ENCODE measurements at regions not wholly inside any gene's neighbourhood (a gene's known extent, or its start where the extent isn't known, plus 50 kb on each side); places are given as distances from the start of the nearest gene placed in this dataset.
A peak's percentile ranks its signal among the peaks of the same experiment; 100 is the strongest.

- intact Hi-C loops (cut with DNase I) = no loop called here
These were observed 569.7 kb downstream of the REEP3 start for GRCh38 chr10:64090865-64091264.

GRCh38 chr10:64091897-64092296, 570.7 kb downstream of the REEP3 start:
- H3K4me3 ChIP-seq = no peak overlapping the region
- DNase-seq (no peak), ATAC-seq (no peak)
- no peaks in the 10 kb centered on the region for H3K9me3 ChIP-seq
- peaks cover 5% of the 10 kb centered on the region for H3K4me1 ChIP-seq
- H3K27ac ChIP-seq = no peak overlapping the region
- TF ChIP-seq CTCF (IDR thresholded peaks at IDR 0.05) (peak in 1 of 7 experiments; percentile 9), POLR2A (IDR thresholded peaks at IDR 0.05) (no peak)
- intact Hi-C loops (cut with DNase I) = no loop called here
- no peaks in the 10 kb centered on the region for H3K36me3 ChIP-seq (replicated peaks in 1 of 2; ENCODE audit: insufficient read depth in 1 of 2, low read depth in 2 of 2)
- H3K27me3 ChIP-seq = no peaks in the 10 kb centered on the region
- WGBS, 2 donors = 55 to 67% methylated on average over 4 of the region's 4 CpGs

More at GRCh38 chr10:64090865-64091264, 569.7 kb downstream of the REEP3 start:
- DNase-seq = no peak
- WGBS, 2 donors = 87 to 89% methylated on average over 3 of the region's 3 CpGs
- Histone ChIP-seq H3K9me3 (no peaks in the 10 kb centered on the region), H3K27ac (no peak overlapping the region), H3K27me3 (no peaks in the 10 kb centered on the region), H3K4me3 (no peak overlapping the region), H3K36me3 (replicated peaks in 1 of 2; ENCODE audit: insufficient read depth in 1 of 2, low read depth in 2 of 2) (no peaks in the 10 kb centered on the region), H3K4me1 (peaks cover 5% of the 10 kb centered on the region)
- no peak for TF ChIP-seq CTCF (IDR thresholded peaks at IDR 0.05)
- TF ChIP-seq POLR2A (IDR thresholded peaks at IDR 0.05) = no peak
- ATAC-seq = no peak

- intact Hi-C loops (cut with DNase I) = no loop called here
- no peak overlapping the region for H3K27ac ChIP-seq
- no peak for DNase-seq
- WGBS, 2 donors = 76 to 79% methylated on average over 3 of the region's 3 CpGs
- no peak for TF ChIP-seq POLR2A (IDR thresholded peaks at IDR 0.05)
- no peak for TF ChIP-seq CTCF (IDR thresholded peaks at IDR 0.05)
- H3K27me3 ChIP-seq = no peaks in the 10 kb centered on the region
- H3K9me3 ChIP-seq = no peaks in the 10 kb centered on the region
- no peak for ATAC-seq
- peaks cover 5% of the 10 kb centered on the region for H3K4me1 ChIP-seq
- no peaks in the 10 kb centered on the region for H3K36me3 ChIP-seq (replicated peaks in 1 of 2; ENCODE audit: insufficient read depth in 1 of 2, low read depth in 2 of 2)
- H3K4me3 ChIP-seq = no peak overlapping the region
These were observed 572.1 kb downstream of the REEP3 start for GRCh38 chr10:64093304-64093703.

GRCh38 chr10:64093946-64094535, 572.8 kb downstream of the REEP3 start:
- no peak for ATAC-seq

More at GRCh38 chr10:64093946-64094535, 572.8 kb downstream of the REEP3 start:
- intact Hi-C loops (cut with DNase I) = no loop called here
- no peak for DNase-seq
- peaks cover 5% of the 10 kb centered on the region for H3K4me1 ChIP-seq
- no peaks in the 10 kb centered on the region for H3K27me3 ChIP-seq
- no peak overlapping the region for H3K4me3 ChIP-seq
- H3K9me3 ChIP-seq = no peaks in the 10 kb centered on the region
- H3K27ac ChIP-seq = no peak overlapping the region
- no peaks in the 10 kb centered on the region for H3K36me3 ChIP-seq (replicated peaks in 1 of 2; ENCODE audit: insufficient read depth in 1 of 2, low read depth in 2 of 2)
- 81 to 85% methylated on average over 3 of the region's 3 CpGs for WGBS, 2 donors
- TF ChIP-seq CTCF (IDR thresholded peaks at IDR 0.05) (no peak), POLR2A (IDR thresholded peaks at IDR 0.05) (no peak)

All from body of pancreas (tissue), 4 donors.